HG02884 (cell line): ENCODE measurements at regions not wholly inside any gene's neighbourhood (a gene's known extent, or its start where the extent isn't known, plus 50 kb on each side); places are given as distances from the start of the nearest gene placed in this dataset.

Source experiments
- ATAC-seq: cut with Tn5 transposase; IDR thresholded peaks from one replicate; pipeline ENCODE4 v1.9.1; 2021; ENCODE audit warnings: mild to moderate bottlenecking, moderate library complexity; ENCODE audit not compliant: unreplicated experiment

GRCh38 chr15:69806287-69806915, 291.3 kb downstream of the TLE3 start:
- no peak for ATAC-seq

- ATAC-seq, result no peak
Measured at GRCh38 chr15:69807721-69808120, 290.0 kb downstream of the TLE3 start.

- no peak for ATAC-seq
Measured at GRCh38 chr15:69808756-69809155, 289.0 kb downstream of the TLE3 start.

GRCh38 chr15:69809421-69809820, 288.3 kb downstream of the TLE3 start:
- no peak for ATAC-seq

- ATAC-seq, result no peak
Measured at GRCh38 chr15:69810431-69811354, 287.0 kb downstream of the TLE3 start.

GRCh38 chr15:69812861-69813261, 284.9 kb downstream of the TLE3 start:
- ATAC-seq, result no peak

- no peak for ATAC-seq
Measured at GRCh38 chr15:69813881-69814280, 283.8 kb downstream of the TLE3 start.

- ATAC-seq, result no peak
Measured at GRCh38 chr15:69814932-69815331, 282.8 kb downstream of the TLE3 start.

GRCh38 chr15:69815793-69816192, 281.9 kb downstream of the TLE3 start:
- no peak for ATAC-seq

- ATAC-seq, result no peak
Measured at GRCh38 chr15:69816522-69816921, 281.2 kb downstream of the TLE3 start.

- ATAC-seq, result no peak
Measured at GRCh38 chr15:69818529-69818928, 279.2 kb downstream of the TLE3 start.

GRCh38 chr15:69819371-69819770, 278.3 kb downstream of the TLE3 start:
- ATAC-seq, result no peak

GRCh38 chr15:69820819-69821218, 276.9 kb downstream of the TLE3 start:
- ATAC-seq, result no peak

- ATAC-seq, result no peak
Measured at GRCh38 chr15:69823223-69823907, 274.4 kb downstream of the TLE3 start.

GRCh38 chr15:69824075-69824876, 273.4 kb downstream of the TLE3 start:
- no peak for ATAC-seq

GRCh38 chr15:69824877-69825406, 272.8 kb downstream of the TLE3 start:
- no peak for ATAC-seq

- ATAC-seq, result no peak
Measured at GRCh38 chr15:69825941-69826818, 271.5 kb downstream of the TLE3 start.

- no peak for ATAC-seq
Measured at GRCh38 chr15:69826819-69827175, 270.9 kb downstream of the TLE3 start.

GRCh38 chr15:69827751-69828150, 270.0 kb downstream of the TLE3 start:
- ATAC-seq, result no peak
